ENCODE measurements at regions not wholly inside any gene's neighbourhood (a gene's known extent, or its start where the extent isn't known, plus 50 kb on each side); places are given as distances from the start of the nearest gene placed in this dataset.

DNA sequence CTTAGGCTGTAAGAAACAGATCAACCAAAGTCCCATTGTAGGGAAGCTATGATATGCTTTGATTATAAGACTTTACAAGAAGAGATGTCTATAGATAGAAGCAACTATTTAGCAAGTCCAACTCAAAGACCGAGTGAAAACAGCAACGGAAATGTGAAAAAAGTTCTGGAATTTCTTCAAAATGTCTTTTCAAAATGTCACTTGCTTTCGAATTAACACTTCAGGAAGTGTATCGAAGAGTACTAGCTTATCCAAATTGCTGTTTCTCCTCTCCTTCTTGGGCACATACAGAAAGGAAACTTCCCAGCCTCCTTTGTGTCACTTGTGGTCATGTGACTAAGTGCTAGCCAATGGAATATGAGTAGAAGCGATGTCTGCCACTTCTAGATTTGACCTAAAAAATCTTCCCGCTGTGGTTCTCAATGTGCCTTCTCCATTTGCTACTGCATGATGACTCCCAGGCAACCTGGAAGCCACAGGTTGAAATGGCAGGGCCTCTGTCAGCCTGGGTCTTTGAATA lies 89.9 kb downstream of the TSEN15 start:
- no peak for DNase-seq (ENCODE audit: low read depth in 4 of 4, low spot score in 1 of 4)

DNA sequence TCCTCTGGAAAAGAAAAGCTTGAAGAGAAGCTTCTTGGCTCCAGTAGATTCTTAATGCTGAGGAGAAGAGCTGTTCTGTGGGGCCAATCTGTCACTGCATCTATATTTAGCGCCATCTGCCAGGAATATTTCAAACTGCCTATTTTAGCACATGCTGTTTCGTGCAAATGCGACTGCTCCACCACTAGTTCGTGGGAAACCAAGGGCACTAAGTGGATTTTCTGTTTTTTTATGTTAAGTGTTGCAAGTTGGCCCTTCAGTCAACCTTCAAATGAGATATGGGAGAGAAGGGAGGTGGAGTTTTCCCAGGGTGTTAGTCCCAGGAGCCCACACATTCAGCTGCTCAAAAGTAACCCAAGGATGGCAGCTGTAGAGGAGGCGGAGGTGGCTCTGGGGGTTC lies 91.9 kb downstream of the TSEN15 start:
- DNase-seq (ENCODE audit: low read depth in 4 of 4, low spot score in 1 of 4): no peak

DNA sequence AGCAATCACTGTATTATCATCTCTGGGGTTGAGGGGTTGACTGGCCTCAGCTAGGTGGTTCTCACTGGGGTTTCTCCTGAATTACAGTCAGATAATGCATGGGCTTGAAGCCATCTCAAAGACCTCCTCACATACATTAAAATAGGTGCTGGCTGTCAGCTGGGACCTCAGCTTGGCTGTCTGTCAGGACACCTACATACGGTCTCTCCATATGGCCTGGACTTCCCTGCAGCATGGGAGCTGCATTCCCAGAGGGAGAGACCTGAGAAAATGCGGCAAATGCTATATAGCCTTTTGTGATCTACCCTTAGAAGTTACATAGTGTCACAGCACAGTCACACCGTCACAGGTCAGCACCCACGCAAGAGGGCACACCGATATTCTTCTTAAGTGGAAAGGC lies 93.6 kb downstream of the TSEN15 start:
- DNase-seq (ENCODE audit: low read depth in 4 of 4, low spot score in 1 of 4): no peak

DNA sequence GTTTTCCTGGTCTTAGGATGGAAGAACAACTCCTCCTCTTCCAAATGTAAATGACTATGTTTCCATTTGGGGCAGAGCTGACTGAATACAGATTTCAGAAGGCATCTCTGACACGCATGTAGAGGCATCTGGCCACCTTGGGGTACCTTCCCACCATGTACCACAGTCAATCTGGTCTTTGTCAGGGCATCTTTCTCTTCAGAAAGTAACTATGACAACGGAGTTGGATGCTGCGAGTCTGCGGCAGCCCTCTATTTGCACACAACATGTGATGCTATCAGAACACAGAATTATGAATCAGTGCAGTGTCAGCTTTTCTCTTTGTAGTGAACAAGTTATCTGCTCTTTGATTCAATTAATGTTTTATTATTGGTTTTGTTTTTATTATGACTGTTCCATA lies 94.7 kb downstream of the TSEN15 start:
- no peak for DNase-seq (ENCODE audit: low read depth in 4 of 4, low spot score in 1 of 4)

DNA sequence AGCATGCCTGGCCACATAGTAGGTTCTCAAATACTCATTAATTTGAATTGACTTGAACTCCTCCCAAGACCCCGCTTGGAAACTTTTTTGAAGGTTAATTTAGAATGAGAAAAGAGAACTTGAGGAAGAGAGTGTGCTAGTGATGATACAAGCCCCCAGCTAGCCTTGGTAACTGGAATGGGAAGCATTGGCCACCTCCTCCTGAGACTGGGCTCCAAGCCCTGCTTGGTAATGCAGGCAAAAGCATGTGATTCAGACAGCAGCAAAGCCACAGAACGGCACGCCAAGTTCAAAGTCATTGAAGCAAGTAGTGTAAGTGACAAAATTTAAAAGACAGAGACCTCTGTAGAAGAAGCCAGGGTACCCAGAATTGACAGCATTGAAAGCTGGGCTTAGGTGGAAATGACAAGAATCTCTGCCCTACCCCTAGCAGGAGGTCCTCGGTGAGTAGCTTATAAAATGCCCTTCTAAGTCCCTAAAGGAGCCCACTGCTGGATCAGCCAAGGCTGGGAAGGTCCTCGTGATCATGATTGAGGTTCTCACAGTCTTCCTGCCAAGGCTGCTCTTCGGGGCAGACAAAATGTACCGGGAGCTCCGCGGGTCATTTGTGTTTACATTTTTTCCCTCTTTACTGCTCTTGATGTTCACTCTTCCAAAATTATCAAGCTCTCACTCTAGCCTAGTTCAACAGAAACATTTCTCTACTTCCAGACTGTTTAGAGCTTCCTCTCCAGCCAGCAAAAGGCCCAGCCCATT lies 99.4 kb downstream of the TSEN15 start:
- DNase-seq (ENCODE audit: low read depth in 4 of 4, low spot score in 1 of 4): no peak

DNA sequence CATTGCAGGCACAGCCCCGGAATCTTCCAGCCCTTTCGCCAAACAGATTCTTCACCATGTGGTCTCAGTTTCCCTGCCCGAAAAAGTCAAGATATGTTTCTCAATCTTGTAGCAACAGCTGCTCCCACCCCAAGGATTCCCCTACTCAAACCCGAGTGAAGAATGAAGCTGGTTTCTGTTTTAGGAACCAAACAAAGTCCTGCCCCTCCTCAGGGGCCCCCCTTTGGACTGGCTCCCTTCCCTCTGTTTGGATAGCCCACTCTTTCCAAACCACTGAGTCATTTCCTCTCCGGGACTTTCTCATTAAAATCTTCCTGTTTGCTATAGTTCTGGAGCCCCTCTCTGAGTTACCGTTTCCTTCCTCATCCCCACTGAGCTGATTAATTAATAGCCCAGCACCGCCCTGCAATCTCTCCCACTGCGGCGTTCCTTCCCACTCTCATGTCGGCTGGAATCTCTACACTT lies 100.9 kb downstream of the TSEN15 start:
- no peak for DNase-seq (ENCODE audit: low read depth in 4 of 4, low spot score in 1 of 4)

DNA sequence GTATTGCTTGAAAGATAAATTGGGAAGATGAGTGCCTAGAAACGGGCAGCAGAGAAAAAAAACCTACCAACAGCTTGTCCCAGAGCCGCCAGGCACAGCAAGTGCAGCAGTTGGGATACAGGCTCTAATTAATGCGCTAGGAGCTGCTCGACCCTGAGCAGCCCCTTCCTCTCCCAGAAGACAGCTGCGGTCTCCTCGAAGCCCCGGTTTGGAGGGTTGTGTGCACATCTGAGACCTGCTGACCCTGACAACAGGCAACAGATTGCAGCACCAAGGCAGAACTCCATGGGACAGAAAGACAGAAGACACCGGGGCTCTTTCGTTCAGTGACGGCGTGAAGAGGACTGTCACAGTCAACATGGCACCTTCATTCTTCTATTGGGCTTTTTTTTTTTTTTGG lies 101.4 kb downstream of the TSEN15 start:
- DNase-seq (ENCODE audit: low read depth in 4 of 4, low spot score in 1 of 4): no peak

DNA sequence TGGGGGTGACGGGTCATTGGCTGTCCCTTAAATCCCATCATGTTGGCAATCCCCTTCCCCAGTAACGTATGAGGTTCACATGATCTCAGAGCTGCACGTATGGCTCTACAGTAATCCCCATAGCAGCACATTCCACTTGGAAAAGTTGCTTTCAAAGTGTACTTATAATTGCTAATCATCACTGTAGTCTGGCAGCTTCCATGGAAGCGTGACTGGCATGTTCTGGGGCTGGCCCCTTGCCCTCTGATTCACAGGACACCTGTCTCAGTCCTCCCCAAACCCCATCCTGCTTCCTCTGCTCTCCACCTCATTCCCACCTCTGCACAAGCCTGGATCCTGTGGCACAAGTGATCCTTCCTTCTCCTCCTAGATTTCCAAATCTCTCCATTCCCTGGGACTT lies 102.2 kb downstream of the TSEN15 start:
- no peak for DNase-seq (ENCODE audit: low read depth in 4 of 4, low spot score in 1 of 4)

DNA sequence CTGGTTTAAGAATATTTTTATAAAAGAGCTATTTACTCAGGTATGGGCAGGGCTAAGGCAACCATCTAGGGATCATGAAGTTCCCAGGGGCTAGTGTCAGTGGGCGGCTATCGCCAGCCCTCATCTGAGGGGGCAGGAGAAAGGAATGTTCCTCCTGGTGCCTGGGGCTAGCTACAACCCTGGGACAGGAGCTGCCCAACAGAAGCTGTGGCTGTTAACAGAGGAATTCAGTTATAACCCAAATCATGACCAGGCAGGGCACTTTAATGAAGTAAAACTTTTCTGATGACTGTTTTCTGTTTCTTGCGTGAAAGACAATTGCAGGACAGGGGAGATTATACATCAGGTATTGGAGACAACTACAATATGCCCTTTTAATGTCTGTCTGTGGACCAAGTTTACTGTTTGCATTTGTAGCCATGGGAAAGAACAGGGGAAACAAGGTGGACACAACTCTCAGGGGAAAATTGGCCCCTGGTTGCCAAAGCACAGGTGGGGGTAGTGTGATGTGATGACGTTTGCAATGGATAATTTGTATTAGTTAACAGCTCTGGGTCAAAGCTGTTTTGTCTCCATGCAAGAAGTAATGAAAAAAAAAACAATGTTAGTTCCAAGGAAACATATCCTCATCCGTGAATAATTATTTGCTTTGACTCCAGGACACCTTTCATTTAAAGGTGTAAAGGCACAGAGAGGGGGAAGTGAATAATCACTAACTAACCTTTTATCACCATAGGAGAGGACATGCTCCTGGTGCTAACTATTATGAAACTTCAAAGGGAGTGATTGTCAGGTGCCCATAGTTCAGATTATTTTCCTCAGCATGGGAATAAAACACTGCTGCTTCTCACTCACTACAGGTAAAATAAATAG lies 105.2 kb downstream of the TSEN15 start:
- DNase-seq (ENCODE audit: low read depth in 4 of 4, low spot score in 1 of 4): no peak

DNA sequence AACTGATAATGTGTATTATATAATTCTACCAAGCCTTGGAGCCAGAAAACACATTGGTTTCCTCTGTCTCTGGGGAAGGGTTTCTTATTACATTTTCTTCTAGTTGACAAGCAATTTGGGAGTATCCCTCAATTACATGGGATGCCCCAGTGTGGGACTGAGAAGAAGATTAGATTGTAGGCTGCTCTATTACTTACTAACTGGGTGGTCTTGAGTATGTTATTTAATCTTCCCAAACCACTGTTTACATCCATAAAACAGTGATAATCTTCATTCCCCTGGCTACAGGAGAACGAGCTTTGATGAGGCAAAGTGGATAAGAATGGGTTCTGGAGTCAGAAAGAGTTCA lies 105.8 kb downstream of the TSEN15 start:
- DNase-seq (ENCODE audit: low read depth in 4 of 4, low spot score in 1 of 4): no peak

DNA sequence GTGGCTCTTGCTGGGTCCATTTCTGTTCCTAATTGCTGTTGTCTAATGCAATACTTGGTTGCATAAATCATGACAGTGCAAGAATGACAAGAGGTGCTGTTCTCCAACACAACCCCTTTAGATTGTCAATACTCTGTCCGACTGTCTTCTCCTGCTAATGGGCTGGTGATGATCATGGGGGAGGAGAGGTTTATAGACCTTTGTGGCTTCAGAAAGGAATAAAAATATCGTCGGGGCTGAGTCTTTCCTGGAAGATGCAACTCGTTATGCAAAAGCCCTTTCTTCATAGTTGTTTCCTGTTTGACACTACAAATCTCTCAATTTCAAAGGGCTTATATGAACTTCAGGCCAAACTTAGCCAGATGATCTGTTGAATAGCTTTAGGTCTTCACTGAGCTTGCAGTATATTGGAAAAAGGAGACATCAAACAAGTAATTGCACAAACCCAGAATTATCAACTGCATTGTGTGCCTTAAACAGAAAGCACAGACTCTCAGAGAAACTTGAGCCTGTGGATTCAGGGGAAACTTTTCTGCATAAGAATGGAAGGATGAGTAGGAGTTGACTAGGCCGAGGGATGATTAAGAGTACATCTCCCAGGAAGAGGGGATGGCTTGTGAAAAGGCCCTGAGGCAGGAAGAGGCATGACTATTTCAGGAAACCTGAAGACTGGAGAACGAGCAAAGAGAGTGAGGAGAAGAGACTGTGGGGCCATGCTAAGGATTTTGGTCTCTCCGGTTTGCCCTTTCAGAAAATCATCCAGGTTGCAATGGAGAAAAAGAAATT lies 107.6 kb downstream of the TSEN15 start:
- DNase-seq (ENCODE audit: low read depth in 4 of 4, low spot score in 1 of 4): no peak

DNA sequence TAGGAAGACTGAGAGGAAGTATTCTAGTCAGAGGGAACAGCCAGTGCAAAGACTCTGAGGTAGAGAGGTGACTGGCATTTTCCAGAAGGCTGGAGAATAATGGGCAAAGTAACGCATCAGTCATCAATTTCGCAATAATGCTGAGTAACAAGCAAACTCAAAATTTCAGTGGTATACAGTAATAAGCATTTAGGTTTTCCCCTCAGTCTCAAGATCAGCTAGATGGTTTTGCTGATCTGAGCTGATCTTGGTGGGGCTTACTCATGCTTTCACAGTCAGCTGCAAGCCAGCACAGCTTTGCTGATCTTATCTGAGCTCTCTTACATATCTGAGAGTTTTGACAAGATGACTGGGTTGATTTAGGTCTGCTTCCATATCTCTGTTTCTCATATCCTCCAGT lies 108.7 kb downstream of the TSEN15 start:
- peak in 1 of 4 experiments; percentile 16 for DNase-seq (ENCODE audit: low read depth in 4 of 4, low spot score in 1 of 4)

DNA sequence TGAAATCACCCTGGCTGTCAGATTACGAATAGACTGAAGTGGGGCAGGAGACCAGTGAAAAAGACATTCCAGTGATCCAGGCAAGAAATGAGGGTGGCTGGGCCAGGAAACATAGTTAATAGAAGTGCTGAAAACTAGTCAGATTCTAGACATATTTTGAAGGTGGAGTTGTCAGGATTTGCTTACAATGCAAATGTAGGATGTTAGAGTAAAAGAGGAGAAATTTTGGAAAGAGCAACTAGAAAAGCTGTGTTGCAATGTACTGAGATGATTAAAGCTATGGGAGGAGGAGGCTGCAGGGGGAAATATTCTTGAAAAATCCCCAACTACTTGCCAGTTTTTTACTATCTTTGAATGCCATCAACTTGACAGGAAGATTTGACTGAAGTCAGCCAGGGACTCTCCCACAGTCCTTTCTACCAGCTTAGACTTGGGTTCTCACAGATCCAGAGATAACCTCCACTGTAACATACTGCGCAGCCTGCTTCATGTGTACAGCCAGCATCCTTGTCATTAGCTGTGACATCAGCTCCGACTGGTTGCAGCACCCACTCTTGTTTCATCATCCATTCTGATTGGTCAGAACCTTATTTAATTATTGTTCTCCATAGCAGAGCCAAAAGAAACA lies 109.7 kb downstream of the TSEN15 start:
- DNase-seq (ENCODE audit: low read depth in 4 of 4, low spot score in 1 of 4): peak in 1 of 4 experiments; percentile 13

DNA sequence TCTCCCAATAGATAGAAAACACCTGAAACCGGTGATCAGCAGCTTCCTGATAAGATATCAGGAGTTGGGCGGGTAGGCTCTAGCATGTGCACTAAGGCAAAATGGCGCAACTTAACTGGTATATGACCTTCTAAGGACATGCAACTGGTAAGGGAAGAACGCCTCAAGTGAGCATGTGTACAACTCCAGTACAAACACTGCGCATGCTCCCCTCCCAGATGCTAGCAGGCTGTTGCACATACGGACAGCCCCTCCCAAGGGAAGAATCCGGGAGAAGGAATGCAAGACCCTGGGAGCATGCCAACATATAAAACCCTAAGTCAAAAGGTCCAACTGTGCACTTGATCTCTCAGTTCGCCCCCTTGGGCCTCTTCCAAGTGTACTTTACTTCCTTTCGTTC lies 110.8 kb downstream of the TSEN15 start:
- no peak for DNase-seq (ENCODE audit: low read depth in 4 of 4, low spot score in 1 of 4)

DNA sequence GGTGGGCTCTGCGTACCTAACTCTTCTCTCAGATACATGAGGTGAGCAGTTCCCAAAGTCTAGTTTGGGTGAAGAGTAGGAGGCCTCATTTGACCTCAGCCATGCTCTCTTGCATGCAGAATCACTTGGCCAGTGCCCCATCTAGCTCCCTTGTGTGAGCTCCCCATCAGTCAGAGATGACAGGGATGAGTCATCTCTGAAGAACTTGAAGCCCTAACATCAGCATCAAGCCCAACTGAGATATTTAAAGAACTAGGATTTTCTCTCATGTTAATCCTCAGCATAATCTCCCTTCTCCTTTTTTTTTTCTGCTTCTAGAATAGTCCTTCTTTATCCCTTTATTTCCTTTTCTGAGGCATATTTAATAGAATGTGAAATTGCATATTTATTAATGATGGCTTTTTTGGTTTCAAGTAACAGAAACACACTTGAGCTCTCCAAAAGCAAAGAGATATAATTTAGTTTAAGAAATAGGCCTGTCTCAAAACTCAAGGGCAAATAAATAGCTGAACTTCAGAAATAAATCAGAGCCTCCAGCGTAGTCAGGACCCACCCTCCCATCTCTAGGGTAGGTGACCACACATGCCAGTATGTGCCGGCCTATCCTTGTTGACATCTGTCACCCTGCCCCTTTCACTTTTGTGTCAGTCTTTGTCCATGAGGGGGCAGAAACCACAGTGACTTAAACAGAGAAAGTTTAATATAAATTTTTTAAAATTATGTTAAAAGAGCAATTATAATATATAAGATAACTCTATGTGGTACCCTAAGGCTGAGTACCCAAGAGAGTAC lies 112.3 kb downstream of the TSEN15 start:
- no peak for DNase-seq (ENCODE audit: low read depth in 4 of 4, low spot score in 1 of 4)

DNA sequence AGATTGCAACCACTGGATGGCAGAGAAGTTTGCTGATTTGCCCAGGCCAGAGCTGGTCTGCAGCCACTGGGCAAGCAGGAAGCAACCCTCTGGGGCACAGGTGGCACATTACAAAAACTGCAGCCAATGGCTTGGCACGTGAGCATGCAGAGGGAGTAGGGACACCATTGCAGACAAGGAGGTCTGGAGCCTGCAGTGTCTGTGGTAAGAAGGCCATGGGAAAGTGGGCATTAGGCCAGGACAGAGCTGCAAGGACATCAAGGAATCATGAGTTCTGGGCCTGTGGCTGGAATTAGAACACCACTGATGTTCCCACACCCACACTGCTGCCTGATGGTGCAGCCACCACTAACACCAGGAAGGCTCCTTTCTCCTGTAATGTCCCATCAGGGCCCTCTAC lies 113.0 kb downstream of the TSEN15 start:
- no peak for DNase-seq (ENCODE audit: low read depth in 4 of 4, low spot score in 1 of 4)

DNA sequence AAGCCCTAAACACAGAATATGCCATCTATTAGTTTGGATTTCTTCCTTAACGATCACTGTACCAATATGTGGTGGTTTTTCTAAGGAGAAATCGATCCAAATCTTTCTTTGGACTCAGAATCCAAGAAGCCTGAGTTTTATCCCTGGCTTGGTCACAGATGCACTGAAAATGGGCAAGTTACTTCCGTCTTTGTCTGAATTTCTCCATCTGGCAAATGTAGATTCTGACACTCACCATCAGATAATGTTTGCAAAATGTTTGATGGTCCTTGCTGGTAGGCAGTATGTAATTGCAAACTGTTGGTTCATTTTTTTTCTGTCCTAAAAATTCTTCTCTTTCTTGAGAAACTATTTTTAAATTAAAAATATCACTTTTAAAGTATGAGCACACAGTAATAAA lies 115.0 kb downstream of the TSEN15 start:
- DNase-seq (ENCODE audit: low read depth in 4 of 4, low spot score in 1 of 4): no peak

DNA sequence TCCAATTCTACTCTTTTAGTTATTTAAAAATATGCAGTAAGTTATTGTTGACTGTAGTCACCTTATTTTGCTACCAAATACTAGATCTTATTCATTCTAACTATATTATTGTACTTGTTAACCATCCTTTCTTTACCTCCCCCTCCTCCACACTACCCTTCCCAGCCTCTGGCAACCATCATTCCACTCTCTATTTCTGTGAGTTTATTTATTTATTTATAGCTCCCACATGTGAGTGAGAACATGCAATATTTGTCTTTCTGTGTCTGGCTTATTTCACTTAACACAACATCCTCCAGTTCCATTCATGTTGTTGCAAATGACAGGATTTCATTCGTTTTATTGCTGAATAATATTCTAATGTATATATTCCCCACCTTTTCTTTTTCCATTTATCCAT lies 115.8 kb downstream of the TSEN15 start:
- DNase-seq (ENCODE audit: low read depth in 4 of 4, low spot score in 1 of 4): no peak

DNA sequence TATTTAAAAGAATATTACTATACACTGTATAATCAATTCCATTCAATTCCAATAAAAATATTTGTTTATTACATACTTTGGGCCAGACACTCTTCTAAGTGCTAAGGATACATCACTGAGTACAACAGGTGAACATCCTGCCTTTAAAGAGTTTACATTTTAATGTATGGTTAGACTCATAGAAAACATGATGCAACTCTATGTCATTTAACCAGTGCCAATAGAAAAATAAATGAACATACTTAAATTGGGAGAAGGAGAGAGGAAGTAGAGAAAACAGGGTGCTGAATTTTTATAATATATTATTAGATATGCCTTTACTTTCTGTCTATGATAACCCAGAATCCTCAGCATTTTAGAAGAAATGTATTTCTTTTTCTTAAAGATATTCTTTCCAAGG lies 119.2 kb downstream of the TSEN15 start:
- DNase-seq (ENCODE audit: low read depth in 4 of 4, low spot score in 1 of 4): no peak

DNA sequence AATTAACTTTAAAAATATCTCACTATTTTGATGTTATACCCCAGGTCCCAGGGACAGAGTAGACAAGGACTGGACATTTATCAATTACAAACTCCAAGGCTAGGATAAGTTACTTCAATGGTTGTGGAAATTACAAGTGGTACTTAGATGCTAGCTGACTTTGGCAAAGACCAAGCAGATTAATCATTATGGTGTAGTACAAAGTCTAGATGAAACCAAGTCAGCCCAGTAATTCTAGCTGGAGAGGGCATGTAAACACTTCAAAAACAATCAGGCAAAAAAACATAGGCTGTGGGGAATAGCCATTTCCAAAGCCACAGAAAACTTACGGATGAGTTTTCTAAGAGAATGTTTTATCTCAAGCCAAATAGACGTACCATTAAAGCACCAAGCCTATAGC lies 124.5 kb downstream of the TSEN15 start:
- no peak for DNase-seq (ENCODE audit: low read depth in 4 of 4, low spot score in 1 of 4)

Measured in stimulated activated CD4-positive, alpha-beta T cell treated with anti-CD3 and anti-CD28 coated beads, Interleukin-1b, Interleukin-23, amount 100 ng/mL, for 24 hours (primary cell).